ENCODE measurements at regions not wholly inside any gene's neighbourhood (a gene's known extent, or its start where the extent isn't known, plus 50 kb on each side); places are given as distances from the start of the nearest gene placed in this dataset.
A peak's percentile ranks its signal among the peaks of the same experiment; 100 is the strongest.

DNA sequence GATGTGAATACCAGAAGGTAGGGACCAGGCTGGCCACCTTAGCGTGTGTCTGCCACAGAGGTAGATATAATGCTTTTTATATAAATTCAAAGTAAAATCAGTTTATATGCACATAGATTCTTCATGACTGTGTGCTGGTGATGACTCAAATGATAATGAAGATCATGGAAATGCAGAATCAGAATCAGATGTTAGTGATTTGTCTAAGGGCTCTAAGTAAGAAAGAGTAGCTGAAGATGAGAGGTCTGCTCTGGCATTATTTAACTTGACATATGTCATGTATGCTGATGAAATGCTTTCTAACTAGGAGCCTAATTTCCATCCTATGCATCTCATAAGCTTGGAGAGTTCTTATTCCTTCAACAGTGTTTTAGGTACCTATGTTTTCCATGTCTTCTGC is 50.3 kb upstream of the DPH6 start:
- no peak for DNase-seq (ENCODE audit: low spot score)

DNA sequence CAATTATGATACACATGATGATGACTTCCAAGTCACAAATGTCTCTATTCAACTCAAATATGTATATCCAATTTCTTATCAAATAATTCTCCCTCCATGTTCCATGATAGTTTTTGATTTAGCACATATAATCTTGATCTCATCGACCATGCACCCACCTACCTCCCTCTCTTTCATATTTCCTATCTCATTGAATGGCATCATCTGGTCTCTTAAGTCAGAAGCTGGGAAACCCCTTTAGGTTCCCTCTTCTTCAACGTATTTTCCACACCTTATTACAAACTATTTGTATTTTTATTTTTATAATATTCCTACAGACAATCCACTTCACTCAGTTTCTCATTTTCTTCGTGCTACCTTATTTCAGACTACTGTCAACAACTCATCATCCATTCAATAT is 56.9 kb upstream of the DPH6 start:
- DNase-seq (ENCODE audit: low spot score), result no peak

DNA sequence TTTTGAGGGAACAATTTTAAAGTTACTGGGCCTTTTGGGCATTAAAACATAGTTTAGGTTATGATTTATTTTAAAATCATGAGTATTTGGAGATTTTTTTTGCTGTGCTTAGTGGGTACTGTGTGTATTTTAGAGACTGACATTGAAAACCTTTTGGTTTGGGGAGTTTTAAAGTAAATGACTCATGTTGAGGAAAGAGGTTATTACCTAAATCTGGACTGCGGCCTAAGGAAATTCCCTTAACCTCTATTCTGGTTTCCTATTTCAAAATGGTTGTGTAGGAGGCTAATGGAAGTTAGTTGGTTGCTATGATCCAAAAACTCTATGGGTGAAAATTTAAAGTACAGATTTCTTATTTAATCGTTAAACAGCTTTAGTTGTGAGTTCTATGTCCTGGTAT is 57.3 kb upstream of the DPH6 start:
- no peak for DNase-seq (ENCODE audit: low spot score)

DNA sequence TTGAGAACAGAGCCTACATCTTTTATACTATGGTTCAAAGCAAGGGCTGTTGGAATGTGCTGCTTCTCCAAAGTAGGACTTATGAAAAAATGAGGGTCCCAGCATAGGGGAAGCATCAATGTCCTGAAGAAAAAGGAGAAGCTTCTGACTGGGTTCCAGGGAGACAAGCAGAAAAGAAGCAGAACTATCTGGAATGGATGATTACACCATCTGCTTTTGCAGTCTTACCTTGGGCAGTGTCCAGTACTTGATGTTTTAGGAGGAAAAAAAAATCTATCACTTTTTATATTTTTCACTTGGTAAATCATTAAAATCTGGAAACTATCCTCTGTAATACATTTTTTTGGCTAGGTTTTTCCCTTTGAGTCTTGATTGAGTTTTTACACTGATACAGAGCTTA is 57.9 kb upstream of the DPH6 start:
- DNase-seq (ENCODE audit: low spot score), result no peak

- no peak for DNase-seq (ENCODE audit: low spot score)
These were observed 59.9 kb upstream of the DPH6 start for GRCh38 chr15:35605764-35606449.

DNA sequence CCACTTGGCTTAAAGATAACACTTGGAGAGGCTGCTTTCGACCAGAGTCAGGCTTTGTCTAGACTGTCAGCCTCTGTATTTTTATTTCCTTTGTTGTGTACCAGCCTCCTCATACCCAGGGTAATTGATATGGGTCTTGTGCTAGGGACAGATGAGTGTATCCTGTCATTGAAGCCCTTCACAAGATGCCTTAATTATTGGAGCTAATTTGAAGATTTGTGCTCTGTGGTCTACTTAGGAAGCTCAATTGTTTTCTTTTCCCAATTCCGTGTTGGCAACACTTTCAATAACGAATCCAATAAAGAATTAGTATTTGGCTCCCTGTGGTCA is 60.5 kb upstream of the DPH6 start:
- DNase-seq (ENCODE audit: low spot score), result no peak

- no peak for DNase-seq (ENCODE audit: low spot score)
These were observed 70.7 kb upstream of the DPH6 start for GRCh38 chr15:35616498-35617271.

DNA sequence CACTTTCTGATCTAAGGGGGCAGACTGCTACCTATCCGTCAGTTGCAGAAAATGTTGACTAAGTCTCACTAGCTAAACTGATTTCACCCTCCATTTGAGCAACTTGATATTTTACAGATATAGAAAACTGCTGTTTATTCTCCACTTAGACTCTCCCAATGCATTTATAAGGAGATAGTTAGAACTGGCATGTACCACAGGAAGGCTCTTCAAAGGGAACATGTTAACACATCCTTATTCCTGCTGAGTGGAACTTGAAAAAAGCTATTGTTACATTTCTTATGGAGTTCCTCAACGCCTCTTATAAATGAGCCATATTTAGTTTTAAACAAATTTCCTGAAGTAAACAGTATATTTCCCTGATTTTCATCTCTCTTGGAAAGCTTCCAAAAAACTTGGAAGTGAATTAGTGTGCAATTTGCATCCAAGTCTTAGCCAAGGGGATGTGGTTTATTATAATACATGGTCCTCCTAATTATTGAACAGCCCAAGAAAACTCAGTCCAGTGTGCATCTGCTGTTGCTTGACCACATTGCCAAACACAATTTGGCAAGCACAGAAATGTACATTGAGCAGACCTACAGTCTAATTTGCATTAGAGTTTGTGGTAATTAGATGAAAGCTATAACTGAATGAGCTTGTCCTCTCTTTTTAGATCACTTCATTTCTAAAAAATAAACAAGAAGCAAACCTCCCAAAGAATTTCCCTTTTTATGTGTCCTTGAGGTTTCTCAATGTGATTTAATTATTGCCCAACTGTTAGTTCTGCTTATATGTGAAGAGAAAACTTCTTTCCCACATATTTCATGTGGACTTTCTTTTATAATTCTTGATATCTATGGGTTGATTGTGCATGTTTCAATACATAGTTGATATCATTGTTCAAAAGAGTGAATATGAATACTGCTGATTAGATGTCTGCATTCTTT is 72.6 kb upstream of the DPH6 start:
- DNase-seq (ENCODE audit: low spot score), result no peak

GRCh38 chr15:35622641-35623340 is 76.8 kb upstream of the DPH6 start:
- DNase-seq (ENCODE audit: low spot score), result no peak

DNA sequence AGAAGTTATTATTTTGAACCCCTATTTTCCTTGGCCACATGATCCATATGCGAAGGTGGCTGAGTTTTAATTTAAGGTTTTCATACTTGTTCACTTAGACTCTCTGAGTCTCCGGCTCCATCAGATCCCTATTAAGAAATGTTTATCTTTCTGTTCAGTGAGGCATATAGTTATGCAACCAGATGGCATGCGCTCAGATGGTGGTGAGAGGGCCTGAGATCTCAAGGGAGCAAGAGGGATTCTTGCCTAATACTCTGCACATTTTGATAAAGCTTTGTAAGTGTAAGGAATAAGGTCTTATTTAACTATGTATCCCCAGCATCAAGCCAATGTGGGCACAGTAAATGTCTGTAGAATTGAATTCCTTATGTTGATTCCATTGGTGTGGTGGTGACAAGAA is 78.9 kb upstream of the DPH6 start:
- peak; percentile 41 for DNase-seq (ENCODE audit: low spot score)

- DNase-seq (ENCODE audit: low spot score), result no peak
These were observed 80.8 kb upstream of the DPH6 start for GRCh38 chr15:35626571-35627318.

GRCh38 chr15:35627696-35628095 is 81.7 kb upstream of the DPH6 start:
- no peak for DNase-seq (ENCODE audit: low spot score)

DNA sequence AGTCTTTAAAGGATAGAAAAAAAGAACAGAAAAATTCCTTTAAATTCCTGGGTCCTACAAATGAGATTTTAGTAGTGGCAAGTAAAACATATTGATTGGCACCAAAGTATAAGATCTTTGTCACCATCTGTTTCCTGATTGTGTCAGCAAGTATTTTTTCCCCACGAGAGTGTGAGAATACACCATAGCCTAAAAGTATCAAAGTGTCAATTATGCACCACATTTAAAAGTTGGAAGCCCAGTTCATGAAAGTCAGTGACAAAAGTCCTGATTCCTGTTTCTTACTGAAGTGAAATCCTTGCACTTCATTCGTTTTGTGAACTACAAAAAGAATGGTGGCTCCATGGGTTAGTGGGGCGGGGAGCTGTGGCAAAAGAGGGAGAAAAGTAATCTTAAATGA is 83.8 kb upstream of the DPH6 start:
- DNase-seq (ENCODE audit: low spot score), result no peak

DNA sequence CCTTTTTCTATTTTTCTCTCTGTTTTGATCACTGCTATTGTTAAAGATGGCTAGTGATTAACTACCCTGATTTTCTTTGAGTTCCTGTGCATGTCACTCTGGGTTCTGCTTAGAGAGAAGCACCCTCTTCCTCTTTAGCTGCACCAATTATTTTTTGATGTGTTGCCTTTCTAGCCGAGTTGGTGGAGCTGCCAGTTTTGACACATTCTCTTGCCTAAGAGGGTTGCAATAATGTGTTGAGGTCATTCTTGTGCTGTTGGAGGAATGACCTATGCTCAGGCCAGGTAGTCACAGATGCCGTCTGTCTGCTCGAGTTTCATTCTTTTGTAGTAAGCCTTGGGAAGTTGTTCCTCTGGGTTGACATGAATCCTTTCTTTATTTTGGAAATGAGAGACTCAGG is 84.6 kb upstream of the DPH6 start:
- DNase-seq (ENCODE audit: low spot score), result no peak

DNA sequence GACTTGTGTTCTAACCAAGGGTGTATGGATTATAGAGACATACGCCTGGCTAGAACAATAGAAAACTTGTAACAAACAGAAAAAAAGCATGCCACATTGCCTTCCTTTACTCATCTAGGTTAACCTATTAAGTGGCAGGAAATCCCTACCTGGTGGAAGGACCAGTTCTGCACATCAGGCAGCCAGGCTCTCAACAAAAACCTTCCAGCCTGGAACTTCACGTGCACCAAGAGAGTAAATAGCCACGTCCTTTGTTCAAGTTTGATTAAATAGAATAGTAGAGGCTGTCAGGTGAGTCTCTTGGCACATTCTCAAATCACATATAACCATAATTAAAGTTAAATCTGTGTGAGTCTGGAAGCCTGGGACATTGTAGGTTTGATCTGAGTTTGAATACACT is 85.0 kb upstream of the DPH6 start:
- DNase-seq (ENCODE audit: low spot score), result no peak

DNA sequence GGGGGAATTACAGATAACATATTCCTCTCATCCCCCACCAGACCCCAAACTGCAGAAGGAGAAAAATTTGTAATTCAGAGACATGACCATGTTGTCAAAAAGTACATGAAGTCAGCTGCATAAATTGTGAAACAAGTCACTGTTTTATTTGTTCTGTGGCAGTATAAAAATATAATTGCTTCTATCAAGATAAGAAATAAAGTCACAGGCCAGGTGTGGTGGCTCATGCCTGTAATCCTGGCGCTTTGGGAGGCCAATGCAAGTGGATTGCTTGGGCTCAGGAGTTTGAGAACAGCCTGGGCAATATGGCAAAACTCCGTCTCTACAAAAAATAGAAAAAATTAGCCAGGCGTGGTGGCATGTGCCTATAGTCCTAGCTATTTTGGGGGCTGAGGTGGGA is 87.7 kb upstream of the DPH6 start:
- no peak for DNase-seq (ENCODE audit: low spot score)

DNA sequence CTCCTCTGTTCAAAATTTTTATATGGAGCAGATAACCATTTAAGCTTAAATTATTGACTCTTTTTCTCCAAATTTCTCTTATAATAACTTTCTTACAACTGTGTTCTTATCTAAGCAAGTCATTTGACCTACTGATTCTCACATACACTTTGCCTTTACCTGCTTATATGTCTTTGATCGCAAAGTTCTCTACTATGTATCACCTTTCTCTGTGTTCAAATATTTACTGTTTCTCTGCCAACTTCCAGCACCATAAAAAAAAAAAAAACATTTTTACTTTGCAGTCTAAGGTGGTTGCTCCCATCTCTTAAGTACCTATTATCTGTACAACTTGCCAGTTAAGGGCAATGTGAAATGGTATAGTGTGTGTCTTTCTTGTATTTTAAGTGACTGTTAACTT is 100.8 kb upstream of the DPH6 start:
- DNase-seq (ENCODE audit: low spot score), result no peak

- DNase-seq (ENCODE audit: low spot score), result no peak
These were observed 101.3 kb upstream of the DPH6 start for GRCh38 chr15:35647303-35647702.

GRCh38 chr15:35648941-35649340 is 103.0 kb upstream of the DPH6 start:
- DNase-seq (ENCODE audit: low spot score), result no peak

- no peak for DNase-seq (ENCODE audit: low spot score)
These were observed 103.6 kb upstream of the DPH6 start for GRCh38 chr15:35649575-35649974.

DNA sequence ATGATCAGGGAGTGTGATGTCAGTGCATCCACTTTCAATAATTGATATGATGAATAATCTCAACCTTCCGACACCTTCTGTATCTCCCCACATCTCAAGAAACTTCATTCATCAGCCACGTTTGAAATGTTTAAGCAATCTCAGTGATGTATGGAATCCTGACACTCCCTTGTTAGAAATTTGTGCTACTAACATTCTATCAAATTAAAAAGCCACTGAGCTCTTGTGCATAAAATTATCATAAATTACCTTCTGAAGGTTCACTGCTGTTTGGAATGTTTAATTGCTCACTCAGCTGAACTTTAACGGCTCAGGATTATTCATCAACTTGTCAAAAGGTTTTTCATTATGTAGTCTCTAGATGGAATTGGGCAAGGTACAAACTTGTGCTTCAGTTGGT is 108.4 kb upstream of the DPH6 start:
- no peak for DNase-seq (ENCODE audit: low spot score)

Data from D341Med (cell line).